H1 (cell line): ENCODE measurements at regions not wholly inside any gene's neighbourhood (a gene's known extent, or its start where the extent isn't known, plus 50 kb on each side); places are given as distances from the start of the nearest gene placed in this dataset.

Experiments used
- KDM1A ChIP-seq: fragments of 200-600, 300-600 bp; sonication (generic); IDR thresholded peaks from 2 replicates; pipeline ENCODE4 v1.7.1; 2016; ENCODE audit warnings: mild to moderate bottlenecking, low read length, borderline replicate concordance
- SP4 ChIP-seq: IDR thresholded peaks from 2 replicates; pipeline ENCODE4 v1.6.1; 2012; ENCODE audit warnings: low read length, inconsistent platforms
- YY1 ChIP-seq: IDR thresholded peaks from 2 replicates; pipeline ENCODE4 v1.6.1; 2011; ENCODE audit warnings: low read depth, mild to moderate bottlenecking, low read length

DNA sequence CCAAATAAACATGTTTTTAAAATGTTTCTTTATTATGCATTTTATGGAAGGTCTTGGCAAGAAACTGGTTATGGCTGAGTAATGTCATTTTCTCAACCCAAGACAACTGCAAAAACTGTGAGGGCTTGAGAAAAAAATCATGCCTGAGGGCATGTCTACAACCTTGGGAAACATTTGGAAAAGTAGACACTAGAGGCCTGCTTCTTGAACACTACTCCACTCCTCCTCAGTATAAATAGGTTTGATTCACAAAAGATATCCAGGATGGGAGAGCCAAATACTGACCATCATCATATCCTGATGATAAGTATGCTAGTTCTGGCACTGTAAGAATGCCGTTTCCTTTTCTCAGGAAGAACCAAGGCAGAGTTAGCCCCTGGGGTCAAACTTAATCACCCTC lies 71.1 kb downstream of the OSR1 start (continued):
- TF ChIP-seq KDM1A = no peak
- no peak for TF ChIP-seq SP4
- no peak for TF ChIP-seq YY1
